Osteoblast (primary cell): ENCODE measurements at regions not wholly inside any gene's neighbourhood (a gene's known extent, or its start where the extent isn't known, plus 50 kb on each side); places are given as distances from the start of the nearest gene placed in this dataset.

Source experiments
- DNase-seq: peaks from one replicate; pipeline ENCODE4 v3.0.0; 2011; ENCODE audit warnings: low spot score, mixed read lengths; ENCODE audit not compliant: insufficient read length; ENCODE audit errors: missing footprints
- H2AFZ ChIP-seq: 2 replicates; pipeline ENCODE4 v1.6.0; 2011; ENCODE audit warnings: mild to moderate bottlenecking, low read length
- H3K27ac ChIP-seq: 2 replicates; pipeline ENCODE4 v1.5.1; 2011; ENCODE audit warnings: mild to moderate bottlenecking, low read depth, low read length, moderate library complexity
- H3K27me3 ChIP-seq: 2 replicates; pipeline ENCODE4 v1.6.0; 2012; ENCODE audit warnings: mild to moderate bottlenecking, control low read depth, inconsistent platforms, low read length, moderate library complexity; ENCODE audit not compliant: insufficient read depth
- H3K36me3 ChIP-seq: 2 replicates; pipeline ENCODE4 v1.5.1; 2011; ENCODE audit warnings: mild to moderate bottlenecking, low read length, control low read depth, moderate library complexity; ENCODE audit not compliant: insufficient read depth
- H3K4me1 ChIP-seq: 2 replicates; pipeline ENCODE4 v1.5.1; 2011; ENCODE audit warnings: mild to moderate bottlenecking, low read length, control low read depth, moderate library complexity; ENCODE audit not compliant: insufficient read depth
- H3K4me2 ChIP-seq: 2 replicates; pipeline ENCODE4 v1.6.0; 2011; ENCODE audit warnings: mild to moderate bottlenecking, low read length; ENCODE audit not compliant: insufficient read depth
- H3K4me3 ChIP-seq: fragments of 200-600 bp; sonication (generic); 3 replicates; pipeline ENCODE4 v1.5.1; 2012; ENCODE audit warnings: mild to moderate bottlenecking, low read length, inconsistent platforms; ENCODE audit not compliant: insufficient read depth
- H3K79me2 ChIP-seq: 2 replicates; pipeline ENCODE4 v1.6.0; 2012; ENCODE audit warnings: mild to moderate bottlenecking, low read length, control low read depth, inconsistent platforms; ENCODE audit not compliant: insufficient read depth
- H3K9me3 ChIP-seq: 2 replicates; pipeline ENCODE4 v1.5.1; 2011; ENCODE audit warnings: low read depth, low read length, control low read depth
- H4K20me1 ChIP-seq: 2 replicates; pipeline ENCODE4 v1.6.0; 2012; ENCODE audit warnings: mild to moderate bottlenecking, low read length, control low read depth; ENCODE audit not compliant: insufficient read depth
- CTCF ChIP-seq: IDR thresholded peaks from 2 replicates; pipeline ENCODE4 v1.5.1; 2011; ENCODE audit warnings: mild to moderate bottlenecking, low read depth, low read length, moderate library complexity; ENCODE audit errors: extremely low read depth

GRCh38 chr12:16870845-16871244 is 264.9 kb upstream of the LMO3 start:
- Histone ChIP-seq H3K9me3 (no peaks in the 10 kb centered on the region), H3K79me2 (no peaks in the 10 kb centered on the region), H3K36me3 (no peaks in the 10 kb centered on the region), H2AFZ (no peak overlapping the region), H3K4me3 (no peak overlapping the region), H3K27ac (no peak overlapping the region), H3K27me3 (no peaks in the 10 kb centered on the region), H3K4me1 (no peaks in the 10 kb centered on the region), H4K20me1 (no peaks in the 10 kb centered on the region), H3K4me2 (no peak overlapping the region)
- no peak for TF ChIP-seq CTCF
- no peak for DNase-seq

GRCh38 chr12:16863742-16864141 is 257.8 kb upstream of the LMO3 start:
- Histone ChIP-seq H3K4me1 (no peaks in the 10 kb centered on the region), H3K9me3 (no peaks in the 10 kb centered on the region), H3K4me3 (no peak overlapping the region), H3K79me2 (no peaks in the 10 kb centered on the region), H4K20me1 (no peaks in the 10 kb centered on the region), H3K36me3 (no peaks in the 10 kb centered on the region), H3K4me2 (no peak overlapping the region), H3K27me3 (no peaks in the 10 kb centered on the region), H2AFZ (no peak overlapping the region), H3K27ac (no peak overlapping the region)
- no peak for TF ChIP-seq CTCF
- DNase-seq, result no peak

- no peak for DNase-seq
- peaks cover 2% of the 10 kb centered on the region for H3K9me3 ChIP-seq
- no peak overlapping the region for H3K27ac ChIP-seq
- no peaks in the 10 kb centered on the region for H3K36me3 ChIP-seq
- no peaks in the 10 kb centered on the region for H4K20me1 ChIP-seq
- TF ChIP-seq CTCF, result no peak
- no peak overlapping the region for H3K4me3 ChIP-seq
- no peaks in the 10 kb centered on the region for H3K4me1 ChIP-seq
- H3K27me3 ChIP-seq, result no peaks in the 10 kb centered on the region
- H3K4me2 ChIP-seq, result no peak overlapping the region
- no peaks in the 10 kb centered on the region for H3K79me2 ChIP-seq
- no peak overlapping the region for H2AFZ ChIP-seq
Observed at GRCh38 chr12:16857456-16857923, 251.5 kb upstream of the LMO3 start.

- Histone ChIP-seq H2AFZ (no peak overlapping the region), H3K4me2 (no peak overlapping the region), H3K4me3 (no peak overlapping the region), H3K27ac (no peak overlapping the region), H3K79me2 (no peaks in the 10 kb centered on the region), H3K27me3 (no peaks in the 10 kb centered on the region), H3K9me3 (peaks cover 2% of the 10 kb centered on the region), H3K4me1 (no peaks in the 10 kb centered on the region), H3K36me3 (no peaks in the 10 kb centered on the region), H4K20me1 (no peaks in the 10 kb centered on the region)
- no peak for DNase-seq
- no peak for TF ChIP-seq CTCF
Observed at GRCh38 chr12:16854465-16854864, 248.5 kb upstream of the LMO3 start.
